Colon (tissue), 2 donors: ENCODE measurements at regions not wholly inside any gene's neighbourhood (a gene's known extent, or its start where the extent isn't known, plus 50 kb on each side); places are given as distances from the start of the nearest gene placed in this dataset.
"Not testable (repeated sequence)": the region's sequence is repeated elsewhere in the genome, so short reads cannot be mapped to it uniquely, and the experiment has no call there.

Experiments used
- FAIRE-seq: peaks from 2 replicates; lab custom pipeline; 2012; peaks lifted over from hg19 to GRCh38; lab: Jason Lieb, UNC
- donor health status: control.
- donor health status: control.

- no peak for FAIRE-seq
Measured at GRCh38 chr6:21847711-21848480, 254.3 kb downstream of the SOX4 start.

DNA sequence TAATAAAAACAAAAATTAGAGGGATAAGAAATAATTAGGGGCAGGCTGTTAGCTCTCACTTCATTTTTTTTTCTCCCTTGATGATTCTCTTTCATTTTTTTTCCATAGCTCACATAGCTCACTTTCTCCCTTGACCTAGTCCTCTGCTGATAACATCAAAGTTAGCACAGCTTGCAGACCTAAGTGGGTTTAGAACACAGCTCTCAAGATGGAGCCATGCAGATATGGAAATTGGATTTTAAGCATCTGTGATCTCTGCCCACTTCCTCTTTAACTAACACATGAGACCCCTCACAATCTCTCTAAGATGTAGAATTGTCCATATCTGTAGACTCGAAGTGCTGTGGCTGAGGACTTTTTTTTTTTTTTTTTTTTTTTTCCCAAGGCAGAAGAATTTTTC lies 257.1 kb downstream of the SOX4 start:
- FAIRE-seq: no peak

- FAIRE-seq: no peak
Measured at GRCh38 chr6:21855811-21856455, 262.4 kb downstream of the SOX4 start.

DNA sequence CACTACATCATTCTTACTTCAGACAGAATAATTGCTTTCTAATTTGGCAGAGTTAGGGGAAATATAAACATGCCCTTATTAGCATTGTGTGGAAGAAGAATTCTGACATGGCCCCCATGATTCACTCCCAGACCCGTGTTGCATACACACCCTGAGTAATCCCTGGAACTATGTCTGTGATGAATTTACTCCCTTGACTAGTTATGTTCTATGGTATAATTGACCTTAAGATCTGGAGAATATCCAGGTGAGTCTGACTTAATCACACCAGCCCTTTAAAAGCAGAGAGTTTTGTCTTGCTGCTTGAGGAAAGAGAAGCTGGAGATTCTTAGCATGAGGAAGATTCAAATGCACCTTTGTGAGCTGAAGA lies 262.9 kb downstream of the SOX4 start:
- no peak for FAIRE-seq

DNA sequence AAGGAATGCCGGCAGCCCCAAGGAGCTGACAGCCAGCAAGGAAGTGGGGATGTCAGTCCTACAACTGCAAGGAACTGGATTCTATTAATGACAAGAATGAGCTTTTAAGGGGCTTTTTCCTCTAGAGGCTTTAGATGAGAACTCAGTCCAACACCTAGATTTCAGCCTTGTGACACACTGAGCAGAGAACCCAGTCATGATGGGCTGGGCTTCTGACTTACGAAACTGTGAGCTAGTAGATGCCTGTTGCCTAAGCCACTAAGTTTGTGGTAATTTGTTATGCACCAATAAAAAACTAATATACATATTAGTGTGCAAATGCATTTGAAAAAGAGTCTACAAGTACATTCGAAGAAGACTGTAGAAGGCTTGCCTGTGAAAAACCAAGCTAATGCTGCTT lies 263.3 kb downstream of the SOX4 start:
- no peak for FAIRE-seq

- FAIRE-seq: no peak
Measured at GRCh38 chr6:21858076-21858475, 264.5 kb downstream of the SOX4 start.

DNA sequence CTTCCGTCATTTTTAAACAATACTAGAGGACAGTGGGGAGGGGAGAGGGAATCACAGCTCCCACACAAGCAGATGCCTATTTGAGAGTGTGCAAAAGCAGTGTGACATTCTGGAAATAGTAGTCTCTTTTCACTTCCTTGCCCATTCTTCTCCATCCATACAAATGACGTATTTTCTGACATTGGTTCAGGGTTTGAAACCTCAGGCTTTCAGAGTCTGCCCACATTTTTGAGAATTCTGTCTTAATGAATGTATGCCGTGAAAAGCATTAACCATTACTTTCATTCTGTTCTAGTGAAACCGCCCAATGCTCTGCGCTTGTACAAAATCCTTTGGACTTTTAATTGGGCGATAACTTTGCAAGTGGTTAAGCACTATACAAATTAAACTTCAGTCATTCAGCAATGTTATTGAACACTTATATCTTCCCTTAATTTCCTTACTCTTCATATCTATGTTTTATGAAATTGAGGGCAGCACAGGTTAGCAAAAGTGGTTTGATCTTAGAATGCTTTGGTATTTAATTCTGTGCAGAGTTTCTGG lies 265.7 kb downstream of the SOX4 start:
- FAIRE-seq: no peak

DNA sequence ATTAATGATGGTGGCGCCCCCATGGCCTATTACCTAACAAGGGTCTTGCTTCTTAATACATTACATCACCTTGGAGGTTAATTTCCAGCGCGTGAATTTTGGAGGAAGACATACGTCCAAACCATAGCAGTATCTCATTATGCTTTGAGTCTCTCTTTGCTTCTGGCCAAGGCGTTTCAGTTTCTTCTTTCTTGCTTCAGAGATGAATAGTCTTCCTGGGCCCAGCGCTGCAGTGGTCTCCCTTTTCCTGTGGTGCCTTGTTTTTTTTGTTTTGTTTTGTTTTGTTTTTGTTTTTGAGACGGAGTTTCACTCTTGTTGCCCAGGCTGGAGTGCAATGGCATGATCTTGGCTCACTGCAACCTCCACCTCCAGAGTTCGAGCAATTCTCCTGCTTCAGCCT lies 268.4 kb downstream of the SOX4 start:
- no peak for FAIRE-seq

- no peak for FAIRE-seq
Measured at GRCh38 chr6:21864206-21864605, 270.7 kb downstream of the SOX4 start.

GRCh38 chr6:21868226-21868625 lies 274.7 kb downstream of the SOX4 start:
- no peak for FAIRE-seq

- no peak for FAIRE-seq
Measured at GRCh38 chr6:21869085-21869771, 275.7 kb downstream of the SOX4 start.

- FAIRE-seq: no peak
Measured at GRCh38 chr6:21870076-21870730, 276.7 kb downstream of the SOX4 start.

DNA sequence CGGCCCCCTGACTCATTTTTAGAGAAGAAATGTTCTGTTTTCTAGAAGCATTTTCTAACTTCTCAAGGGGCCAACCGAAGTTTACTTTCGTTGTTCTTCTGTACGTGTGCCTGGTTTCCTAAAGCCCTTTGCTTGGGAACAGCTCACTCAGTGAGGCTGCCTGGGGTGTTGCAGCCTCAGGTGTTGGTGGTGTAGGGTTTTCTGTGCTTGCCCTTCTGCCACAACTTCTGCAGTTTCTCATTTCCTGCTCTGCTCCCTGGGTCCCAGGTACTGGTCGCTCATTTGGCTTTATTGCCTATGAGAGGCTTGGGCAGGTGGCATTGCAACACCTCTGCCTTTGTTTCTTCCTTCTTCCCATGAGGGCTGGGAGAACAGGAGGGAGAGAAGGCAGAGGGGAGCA lies 278.3 kb downstream of the SOX4 start:
- no peak for FAIRE-seq

DNA sequence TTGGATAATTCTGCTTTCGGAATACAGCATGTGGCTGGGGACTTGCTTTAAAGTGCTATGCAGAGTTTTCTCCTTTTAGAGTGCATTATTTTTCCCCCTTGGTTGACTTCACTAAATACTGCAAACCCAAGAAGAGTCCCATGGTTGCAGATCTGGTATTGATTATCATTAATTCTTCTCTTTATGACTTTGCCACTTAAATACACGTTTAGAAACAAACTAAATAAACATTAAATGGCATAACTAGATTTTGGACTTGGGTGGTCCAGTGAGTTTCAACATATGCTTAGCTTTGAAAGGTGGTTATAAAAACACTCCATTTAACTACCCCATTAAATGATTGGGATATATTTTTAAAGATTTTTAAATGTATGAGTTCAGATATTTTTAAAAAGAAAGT lies 279.2 kb downstream of the SOX4 start:
- no peak for FAIRE-seq

DNA sequence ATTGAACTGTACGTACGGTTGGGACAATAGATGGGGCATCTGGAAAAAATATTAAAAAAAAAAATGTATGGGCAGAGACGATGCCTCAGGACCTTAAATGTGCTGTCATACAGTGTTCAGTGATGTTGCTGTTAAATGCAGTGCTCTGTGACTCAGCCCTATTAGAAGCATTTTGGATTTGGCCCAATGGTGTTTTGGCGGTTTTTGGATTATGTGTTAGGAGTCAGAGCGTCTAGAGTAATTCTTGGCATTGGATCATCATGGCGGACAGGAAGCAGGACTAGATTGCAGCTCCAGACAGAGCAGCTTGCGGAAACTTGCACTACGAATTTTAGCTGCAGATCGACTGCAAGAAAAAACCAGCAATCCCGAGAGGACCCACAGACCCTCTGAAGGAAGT lies 280.0 kb downstream of the SOX4 start:
- no peak for FAIRE-seq

DNA sequence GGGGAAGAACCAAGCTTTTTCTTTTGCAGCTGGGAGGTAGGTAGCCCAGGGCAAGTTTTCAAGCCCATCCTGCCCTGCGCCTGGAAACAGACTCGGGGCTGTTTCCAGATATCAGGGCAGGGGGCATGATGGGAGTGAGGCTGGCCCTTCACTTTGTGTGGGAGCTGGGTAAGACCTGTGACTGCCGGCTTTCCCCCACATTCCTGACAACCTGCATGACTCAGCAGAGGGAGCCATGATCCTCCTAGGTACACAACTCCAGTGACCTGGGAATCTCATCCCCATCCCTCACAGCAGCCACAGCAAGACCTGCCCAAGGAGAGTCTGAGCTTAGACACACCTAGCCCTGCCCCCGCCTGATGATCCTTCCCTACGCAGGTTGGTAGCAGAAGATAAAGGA lies 280.8 kb downstream of the SOX4 start:
- FAIRE-seq: no peak

DNA sequence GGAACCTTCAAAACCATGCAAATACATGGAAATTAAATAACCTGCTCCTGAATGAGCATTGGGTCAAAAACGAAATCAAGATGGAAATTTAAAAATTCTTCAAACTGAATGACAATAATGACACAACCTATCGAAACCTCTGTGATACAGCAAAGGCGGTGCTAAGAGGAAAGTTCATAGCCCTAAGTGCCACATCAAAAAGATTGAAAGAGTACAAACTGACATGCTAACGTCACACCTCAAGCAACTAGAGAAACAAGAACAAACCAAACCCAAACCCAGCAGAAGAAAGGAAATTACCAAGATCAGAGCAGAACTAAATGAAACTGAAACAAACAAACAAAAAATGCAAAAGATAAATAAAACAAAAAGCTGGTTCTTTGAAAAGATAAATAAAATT lies 283.5 kb downstream of the SOX4 start:
- not testable (repeated sequence) for FAIRE-seq

GRCh38 chr6:21880249-21880648 lies 286.7 kb downstream of the SOX4 start:
- not testable (repeated sequence) for FAIRE-seq

GRCh38 chr6:21881969-21882465 lies 288.5 kb downstream of the SOX4 start:
- FAIRE-seq: no peak

- FAIRE-seq: no peak
Measured at GRCh38 chr6:21883595-21884328, 290.2 kb downstream of the SOX4 start.

GRCh38 chr6:21885111-21885510 lies 291.6 kb downstream of the SOX4 start:
- no peak for FAIRE-seq
